Bronchial epithelial cell (primary cell): ENCODE measurements at regions not wholly inside any gene's neighbourhood (a gene's known extent, or its start where the extent isn't known, plus 50 kb on each side); places are given as distances from the start of the nearest gene placed in this dataset.
"Not testable (repeated sequence)": the region's sequence is repeated elsewhere in the genome, so short reads cannot be mapped to it uniquely, and the experiment has no call there.

Experiments
- DNase-seq: peaks from one replicate; pipeline ENCODE4 v3.0.0-alpha.2; 2010; ENCODE audit warnings: low read depth
- FAIRE-seq: peaks from 2 replicates; lab custom pipeline; 2011; peaks lifted over from hg19 to GRCh38; lab: Jason Lieb, UNC
- H3K27me3 ChIP-seq: 2 replicates; pipeline ENCODE4 v1.5.1; 2011; ENCODE audit warnings: low read length; ENCODE audit not compliant: control insufficient read depth, insufficient read depth
- H3K36me3 ChIP-seq: 2 replicates; pipeline ENCODE4 v1.5.1; 2011; ENCODE audit warnings: low read length; ENCODE audit not compliant: control insufficient read depth, insufficient read depth
- H3K4me3 ChIP-seq: 2 replicates; pipeline ENCODE4 v1.5.1; 2011; ENCODE audit warnings: mild to moderate bottlenecking, low read depth, low read length, control low read depth
- CTCF ChIP-seq: IDR thresholded peaks from 2 replicates; pipeline ENCODE4 v1.5.1; 2011; ENCODE audit warnings: mild to moderate bottlenecking, moderate library complexity, low read length, control low read depth, inconsistent platforms; ENCODE audit not compliant: insufficient read depth, severe bottlenecking

- Histone ChIP-seq H3K4me3 (no peak overlapping the region), H3K36me3 (no peaks in the 10 kb centered on the region), H3K27me3 (no peaks in the 10 kb centered on the region)
- TF ChIP-seq CTCF = no peak
- FAIRE-seq = no peak
- no peak for DNase-seq
These were observed 107.7 kb upstream of the FOXA2 start for GRCh38 chr20:22692119-22692475.

GRCh38 chr20:22692620-22693019 lies 108.2 kb upstream of the FOXA2 start:
- H3K27me3 ChIP-seq, FAIRE-seq, H3K4me3 ChIP-seq, DNase-seq, H3K36me3 ChIP-seq: not testable (repeated sequence)

DNA sequence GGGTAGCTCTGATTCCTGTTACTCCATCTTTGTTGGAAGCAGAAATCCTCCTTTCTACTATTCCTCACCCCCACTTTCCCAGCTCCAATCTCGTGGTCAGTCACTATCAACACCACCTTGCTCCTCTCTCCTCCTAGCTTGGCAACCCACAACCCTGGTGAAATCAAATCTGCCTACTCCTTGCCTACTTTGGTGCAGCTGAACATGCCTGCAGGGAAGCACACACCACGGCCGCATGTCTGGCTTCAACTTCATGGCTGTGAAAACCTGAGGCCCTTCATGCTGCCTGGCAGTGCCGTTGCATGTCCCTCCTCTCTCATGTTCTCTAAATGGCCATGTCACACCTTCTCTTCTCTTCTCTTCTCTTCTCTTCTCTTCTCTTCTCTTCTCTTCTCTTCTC lies 112.4 kb upstream of the FOXA2 start:
- Histone ChIP-seq H3K36me3 (no peaks in the 10 kb centered on the region), H3K4me3 (no peak overlapping the region), H3K27me3 (no peaks in the 10 kb centered on the region)
- TF ChIP-seq CTCF = no peak
- FAIRE-seq (no peak), DNase-seq (no peak)

GRCh38 chr20:22698259-22698842 lies 114.0 kb upstream of the FOXA2 start:
- no peaks in the 10 kb centered on the region for H3K27me3 ChIP-seq
- TF ChIP-seq CTCF = no peak
- FAIRE-seq = peak; percentile 66

GRCh38 chr20:22699396-22699795 lies 115.0 kb upstream of the FOXA2 start:
- DNase-seq (no peak), FAIRE-seq (no peak)
- Histone ChIP-seq H3K36me3 (no peaks in the 10 kb centered on the region), H3K4me3 (no peak overlapping the region), H3K27me3 (no peaks in the 10 kb centered on the region)
- no peak for TF ChIP-seq CTCF

More at GRCh38 chr20:22698259-22698842, 114.0 kb upstream of the FOXA2 start:
- peak; percentile 80 for DNase-seq
- H3K4me3 ChIP-seq = no peak overlapping the region
- no peaks in the 10 kb centered on the region for H3K36me3 ChIP-seq

DNA sequence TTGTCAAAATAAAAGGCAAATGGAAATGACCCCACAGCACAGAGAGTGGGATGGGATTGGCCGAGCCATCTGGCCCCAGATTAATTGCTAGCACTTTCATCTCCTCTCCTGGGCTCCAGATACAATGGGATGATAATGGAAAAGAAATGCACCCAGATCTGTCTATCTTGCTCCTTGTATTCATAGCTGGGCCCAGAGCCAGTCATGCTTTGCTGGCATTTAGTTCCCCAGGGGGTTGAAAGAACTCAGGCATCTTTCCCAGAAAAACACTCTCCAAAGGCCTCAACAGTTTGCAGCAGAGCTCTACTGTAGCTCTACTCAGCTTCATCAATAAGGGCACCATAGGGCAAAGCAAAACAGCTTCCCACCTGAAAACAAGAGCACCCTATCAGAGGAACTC lies 116.0 kb upstream of the FOXA2 start:
- TF ChIP-seq CTCF = no peak
- FAIRE-seq (no peak), DNase-seq (no peak)
- no peaks in the 10 kb centered on the region for H3K36me3 ChIP-seq
- H3K27me3 ChIP-seq = no peaks in the 10 kb centered on the region
- H3K4me3 ChIP-seq = no peak overlapping the region
